ENCODE measurements at regions not wholly inside any gene's neighbourhood (a gene's known extent, or its start where the extent isn't known, plus 50 kb on each side); places are given as distances from the start of the nearest gene placed in this dataset.
A peak's percentile ranks its signal among the peaks of the same experiment; 100 is the strongest.

DNA sequence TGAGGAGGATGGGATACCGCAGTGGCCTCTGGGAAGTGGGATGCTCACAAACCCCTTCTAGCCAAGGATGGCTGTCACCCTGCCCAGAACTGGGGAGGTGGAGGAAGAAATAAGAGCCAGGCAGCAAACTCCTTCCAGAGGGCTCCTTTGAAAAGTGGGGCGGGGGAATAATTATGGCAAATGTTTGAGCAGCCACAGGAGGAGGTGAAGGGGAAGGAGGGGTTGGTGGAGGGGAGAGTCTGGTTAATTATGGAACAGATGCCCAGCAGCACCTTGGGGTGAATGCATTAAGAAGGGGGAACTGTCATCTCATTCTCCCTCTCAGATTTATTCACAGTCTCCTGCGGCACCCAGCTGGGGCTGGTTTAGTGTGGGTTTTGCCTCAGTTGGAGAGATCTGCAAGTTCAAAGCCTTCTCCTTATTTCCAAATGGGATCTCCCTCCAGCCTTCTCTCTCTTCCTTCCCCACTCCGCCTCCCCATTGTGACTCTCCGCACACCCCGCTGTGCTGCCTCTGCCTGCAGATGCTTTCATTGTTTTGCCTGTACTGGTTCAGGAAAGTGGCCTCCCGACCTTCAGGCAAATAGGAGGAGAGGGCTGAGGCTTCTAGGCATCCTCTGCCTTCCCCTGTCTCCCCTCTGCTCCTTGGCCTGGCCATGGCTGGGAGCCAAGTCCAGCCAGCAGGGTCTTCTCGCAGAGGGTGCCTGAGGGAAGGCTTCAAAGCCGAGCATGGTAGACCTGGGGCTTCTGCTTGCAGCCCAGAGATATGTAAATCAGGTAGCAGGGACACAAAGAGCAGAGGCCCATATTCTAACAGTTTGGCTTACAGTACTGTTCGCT lies 457.2 kb upstream of the MEX3C start:
- peak; percentile 77 for DNase-seq

DNA sequence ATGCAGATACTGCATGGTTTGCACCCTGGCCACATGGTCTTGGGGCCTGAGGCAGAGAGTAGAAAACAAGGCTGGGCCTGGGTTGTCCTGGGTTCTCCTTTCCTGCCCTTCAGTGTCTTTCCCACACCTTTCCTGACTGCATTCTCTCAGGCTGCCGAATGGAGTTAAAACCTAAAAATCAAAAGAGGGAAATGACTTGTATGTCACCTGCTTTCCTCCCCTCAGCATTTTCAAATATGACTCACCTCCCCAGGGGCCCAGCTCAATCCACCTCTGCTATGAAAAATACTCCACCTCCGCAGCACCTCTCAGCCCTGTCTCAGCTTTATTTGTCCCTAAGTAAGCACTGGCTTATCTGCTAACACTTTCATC lies 457.8 kb upstream of the MEX3C start:
- no peak for DNase-seq

DNA sequence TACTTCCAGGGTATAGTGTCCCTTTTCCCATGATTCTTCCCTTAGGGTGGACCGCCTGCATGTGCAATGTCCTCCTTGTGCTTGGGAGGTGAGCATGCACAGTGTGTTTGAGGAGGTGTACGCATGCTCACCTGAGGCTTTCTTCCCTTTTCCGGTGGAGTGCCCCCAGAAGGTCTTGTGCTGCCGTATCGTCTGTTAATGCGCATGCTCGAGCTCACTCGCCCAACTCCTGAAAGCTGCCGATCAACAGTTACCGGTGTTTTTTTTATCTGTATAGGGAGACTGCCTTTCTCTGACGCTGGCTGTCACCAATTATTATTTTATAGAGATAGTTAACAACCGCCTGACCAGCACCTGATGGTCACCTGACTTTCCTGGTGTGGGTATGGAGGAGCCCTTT lies 458.8 kb upstream of the MEX3C start:
- no peak for DNase-seq

DNA sequence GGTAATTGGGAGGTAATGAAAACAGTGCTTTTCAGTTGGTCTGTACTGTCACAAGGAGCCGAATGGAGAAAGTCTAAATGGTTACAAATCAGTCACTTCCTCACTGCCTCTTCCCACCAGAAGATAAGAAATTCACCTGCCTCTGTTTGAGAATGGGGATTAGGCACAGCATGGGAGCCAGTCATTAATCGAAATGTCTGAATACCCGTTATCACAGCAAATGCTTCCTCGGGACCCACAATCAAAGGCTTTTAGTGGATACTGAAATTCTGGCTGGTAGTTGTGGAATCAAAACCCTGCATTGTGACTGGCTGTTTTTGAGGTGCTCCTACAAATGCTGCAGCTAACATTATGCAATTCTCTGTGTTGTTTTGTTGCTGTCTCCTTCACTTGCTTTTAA lies 461.0 kb upstream of the MEX3C start:
- DNase-seq = no peak

DNA sequence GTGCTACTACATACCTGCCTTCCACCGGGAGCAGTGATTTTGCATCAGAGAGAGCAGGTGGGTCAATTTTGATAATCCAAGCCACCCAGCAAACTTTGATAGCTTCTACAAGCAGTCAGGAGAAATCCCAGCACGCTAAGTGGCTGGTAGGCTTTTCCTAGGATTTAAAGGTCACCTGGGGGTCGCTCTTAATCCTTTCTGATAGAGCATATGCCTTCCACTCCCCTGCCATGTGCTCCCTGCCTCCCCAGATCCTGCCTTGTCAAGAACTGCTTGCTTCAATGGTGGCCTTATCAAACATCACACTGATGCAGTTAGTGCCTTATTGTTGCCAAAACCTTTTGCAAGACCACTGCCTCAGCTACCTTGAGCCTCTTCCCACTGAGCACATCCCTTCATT lies 462.3 kb upstream of the MEX3C start:
- no peak for DNase-seq

DNA sequence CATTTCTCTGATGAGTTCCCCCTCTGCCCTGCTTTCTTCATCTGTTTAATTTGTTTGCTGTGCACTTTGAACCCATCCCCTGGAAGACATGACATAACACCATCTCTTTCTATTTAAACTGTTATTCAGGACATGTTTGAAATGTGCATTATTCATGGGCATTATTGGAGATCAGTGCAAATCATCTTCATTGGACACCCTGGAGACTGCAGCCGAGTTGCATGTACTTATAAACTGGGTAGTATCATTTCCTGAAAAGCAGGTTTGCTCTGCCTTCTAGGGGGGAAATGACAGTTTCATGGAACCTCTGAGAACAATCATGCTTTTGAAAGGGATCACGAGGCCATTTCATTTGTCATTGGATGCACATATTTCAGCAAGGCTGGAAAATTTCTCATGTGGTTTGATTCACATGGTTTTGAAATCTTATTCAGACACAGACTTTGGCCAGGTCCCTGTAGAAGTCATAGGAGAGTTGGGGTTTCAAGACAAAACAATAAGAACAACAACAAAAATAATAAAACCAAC lies 462.8 kb upstream of the MEX3C start:
- DNase-seq = no peak

DNA sequence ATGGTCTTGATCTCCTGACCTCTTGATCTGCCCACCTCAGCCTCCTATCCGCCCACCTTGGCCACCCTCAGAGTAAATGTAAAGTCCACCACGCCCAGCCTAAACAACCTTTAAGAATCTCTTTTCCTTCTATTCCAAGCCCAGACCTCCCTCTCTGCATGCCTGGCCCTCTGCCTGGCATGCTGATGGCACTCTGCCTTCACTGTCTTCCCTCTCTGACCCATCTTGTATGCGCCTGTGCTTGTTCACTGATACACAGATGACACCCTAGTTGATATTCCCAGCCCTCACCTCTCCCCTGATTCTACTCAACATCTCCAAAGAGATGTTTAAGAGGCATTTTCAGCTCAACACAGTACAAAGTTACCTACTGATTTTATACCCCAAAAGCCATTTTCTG lies 466.8 kb upstream of the MEX3C start:
- no peak for DNase-seq

DNA sequence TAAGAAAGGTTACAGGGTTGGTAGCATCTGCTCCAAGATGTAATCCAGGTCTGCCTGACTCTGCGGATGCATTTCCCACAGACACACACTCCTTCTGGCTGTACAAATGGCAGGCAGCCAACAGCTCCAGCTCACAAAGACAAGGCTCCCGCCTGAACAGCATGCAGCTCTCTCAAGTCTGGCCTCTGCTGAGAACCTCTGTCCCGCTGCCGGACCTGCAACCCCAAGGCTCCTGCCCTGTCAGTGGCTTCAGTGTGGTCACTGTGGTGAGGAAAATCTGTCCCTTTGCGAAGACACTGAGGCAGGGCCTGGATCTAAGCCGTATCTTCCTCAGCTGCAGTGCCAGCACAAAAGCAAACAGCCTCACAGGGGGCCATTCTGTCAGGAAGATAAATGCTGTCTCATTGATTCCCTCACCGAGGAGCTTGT lies 469.3 kb upstream of the MEX3C start:
- DNase-seq = no peak

DNA sequence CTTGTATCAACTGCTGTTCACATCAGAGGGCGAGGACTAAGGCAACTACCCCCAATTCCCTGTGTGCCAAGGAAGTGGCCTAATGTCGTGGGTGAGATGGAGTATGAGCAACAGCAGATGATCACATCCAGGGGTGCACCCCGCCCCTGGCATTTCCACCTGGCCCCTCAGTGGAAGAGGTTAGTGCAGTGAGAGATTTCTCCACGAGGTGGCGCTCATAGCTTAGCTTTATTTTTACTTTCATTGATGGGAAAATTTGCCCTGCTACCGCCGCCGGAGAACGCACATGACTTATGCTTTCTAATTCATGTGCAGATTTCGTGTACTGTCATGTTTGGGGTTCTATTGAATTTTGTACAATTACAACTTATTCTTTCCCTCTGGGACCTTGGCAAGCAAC lies 470.6 kb upstream of the MEX3C start:
- DNase-seq = peak; percentile 76

DNA sequence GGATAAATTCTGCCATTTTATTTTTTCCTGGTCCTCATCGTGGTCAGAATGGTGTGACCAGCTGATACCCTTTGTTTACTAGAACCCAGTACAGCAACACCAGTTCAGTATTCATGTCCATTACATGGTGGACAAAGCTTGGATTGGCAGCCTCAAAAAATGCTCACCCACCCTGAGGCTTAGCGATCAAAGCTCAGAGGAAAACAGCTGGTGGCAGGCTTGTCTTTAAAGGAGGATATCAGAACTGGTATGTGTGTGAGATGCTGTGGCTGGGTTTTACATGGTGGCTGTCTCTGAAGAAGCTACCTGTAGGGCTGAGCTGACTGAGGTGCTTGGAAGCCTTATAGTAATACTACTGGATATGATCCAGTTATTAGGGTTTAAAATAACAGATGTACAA lies 471.1 kb upstream of the MEX3C start:
- DNase-seq = no peak

DNA sequence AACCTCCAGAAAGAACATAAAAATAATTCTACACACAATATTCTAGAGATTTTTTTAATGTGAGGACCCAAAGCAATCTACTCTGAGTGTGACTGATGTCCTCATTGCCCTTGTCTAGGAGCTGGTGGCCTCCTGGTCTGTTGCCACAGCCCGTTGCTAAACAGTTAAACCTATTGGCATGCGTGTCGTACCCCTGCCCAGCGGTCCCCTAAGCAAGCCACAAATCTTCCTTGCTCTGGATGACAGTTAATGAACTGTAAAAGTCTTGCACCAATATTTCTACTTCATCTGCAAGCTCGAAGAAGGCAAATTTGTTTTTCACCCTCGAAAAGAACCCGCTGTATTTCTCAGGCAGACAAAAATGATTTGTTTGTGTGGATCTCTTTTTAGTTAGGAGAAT lies 489.1 kb upstream of the MEX3C start:
- DNase-seq = no peak

DNA sequence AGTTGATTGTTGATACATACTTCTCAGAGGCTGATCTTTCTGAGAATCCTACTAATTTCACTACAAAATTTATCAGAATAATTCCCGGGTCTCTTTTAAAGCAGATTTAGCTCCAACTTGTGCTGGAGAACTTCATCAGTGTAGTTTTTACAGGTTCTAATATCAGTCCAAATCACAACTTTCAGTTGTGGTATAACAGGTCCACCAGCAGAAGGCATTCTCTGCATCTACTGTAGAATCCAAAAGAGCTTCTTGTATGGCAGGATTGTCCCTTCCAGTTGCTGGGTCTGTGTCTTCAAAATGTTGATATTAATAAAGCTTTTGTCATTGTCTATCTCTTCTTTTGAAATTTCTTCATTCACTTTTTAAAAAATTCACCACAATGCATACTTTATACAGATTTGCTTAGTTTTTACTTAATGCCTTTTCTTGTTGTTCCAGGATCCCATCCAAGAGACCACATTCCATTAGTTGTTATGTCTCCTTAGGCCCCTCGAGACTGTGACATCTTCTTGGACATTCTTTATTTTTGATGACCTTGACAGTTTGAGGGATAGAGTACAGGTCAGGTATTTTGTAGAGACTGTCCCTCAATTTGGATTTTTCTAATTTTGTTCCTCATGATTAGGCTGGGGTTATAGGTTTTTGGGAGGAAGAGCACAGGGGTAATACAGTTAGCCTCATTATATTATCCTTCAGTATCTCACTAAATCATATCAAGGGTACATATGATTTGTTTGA lies 490.5 kb upstream of the MEX3C start:
- DNase-seq = no peak

DNA sequence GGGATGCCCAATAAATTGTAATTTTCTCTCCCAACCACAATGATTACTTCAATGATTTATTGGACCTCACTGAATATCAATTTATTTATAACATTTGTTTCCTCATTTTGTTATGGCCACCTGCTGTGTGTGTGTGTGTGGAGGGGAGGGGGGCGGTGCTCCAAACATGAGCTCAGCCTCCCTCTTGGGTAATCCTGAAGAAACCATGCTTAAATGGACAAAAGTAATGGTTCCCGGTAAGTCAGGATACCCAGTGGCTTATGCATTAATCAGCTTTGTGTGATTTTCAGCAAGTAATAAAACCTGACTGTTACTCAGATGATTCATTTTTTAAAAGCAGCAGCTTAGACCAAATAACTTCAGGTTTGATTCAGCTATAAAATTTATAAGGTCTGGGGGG lies 495.1 kb upstream of the MEX3C start:
- no peak for DNase-seq

DNA sequence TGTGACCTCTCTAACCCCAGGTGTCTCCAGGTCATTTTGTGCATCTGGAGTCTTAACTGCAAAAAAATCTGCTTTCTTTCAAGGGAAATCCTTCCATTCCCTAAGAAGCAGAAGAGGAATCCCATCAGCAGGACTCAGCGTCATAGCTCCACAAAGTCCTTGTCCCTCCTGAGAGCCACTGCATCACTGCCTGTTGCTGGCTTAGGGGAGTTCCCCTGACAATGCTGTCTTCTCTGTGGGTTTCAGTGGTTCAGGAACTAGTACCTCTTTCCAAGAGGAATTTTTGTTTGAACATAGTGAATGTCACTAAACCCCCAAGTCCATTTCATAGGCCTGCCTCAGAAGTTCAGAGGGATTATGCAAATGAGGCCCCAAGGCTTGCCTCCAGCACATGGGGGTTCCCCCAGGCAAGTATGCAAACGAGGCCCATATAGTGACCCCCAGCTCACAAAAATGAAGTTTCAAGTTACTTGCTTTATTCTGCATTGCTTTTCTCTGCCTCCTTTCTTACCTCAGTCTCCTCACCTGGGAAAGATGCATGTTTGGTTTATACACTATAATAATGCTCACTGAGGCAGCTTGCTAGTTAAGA lies 513.9 kb upstream of the MEX3C start:
- no peak for DNase-seq

DNA sequence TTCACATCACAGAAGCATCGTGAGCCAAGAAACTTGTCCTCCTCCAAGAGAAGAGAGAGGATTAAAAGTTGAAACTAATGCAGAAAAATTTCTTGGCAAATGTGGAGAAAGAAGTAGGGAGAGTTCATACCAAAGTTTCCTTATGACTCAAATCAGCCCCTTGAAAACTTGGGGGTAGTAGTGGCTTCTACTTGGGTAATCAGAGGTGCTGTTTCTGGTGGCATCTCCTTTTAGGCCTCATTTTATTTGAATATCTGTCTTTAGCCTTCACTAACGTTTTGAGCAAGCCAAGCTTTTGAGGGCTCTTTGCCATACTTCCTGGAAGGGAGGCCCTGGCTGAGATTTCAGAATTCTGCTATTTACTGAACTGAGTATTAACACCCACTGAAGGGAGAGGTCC lies 515.3 kb upstream of the MEX3C start:
- no peak for DNase-seq

DNA sequence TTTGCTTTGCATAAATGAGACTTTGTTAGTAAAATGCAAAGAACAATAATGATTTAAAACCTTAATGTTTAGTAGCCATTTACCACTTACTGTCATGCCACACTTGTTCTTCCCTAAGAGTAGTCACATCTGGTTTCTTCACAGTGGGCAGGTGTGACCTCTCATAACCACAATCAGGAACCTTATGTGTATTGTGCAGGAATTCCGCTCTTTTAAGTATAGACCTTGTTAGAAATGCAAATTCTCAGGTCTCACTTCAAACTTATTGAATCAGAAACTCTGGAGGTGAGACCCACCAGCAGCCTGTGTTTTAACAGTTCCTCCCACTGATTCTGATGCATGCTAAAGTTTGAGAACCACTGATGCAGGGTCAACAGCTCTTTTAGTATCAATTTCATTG lies 518.8 kb upstream of the MEX3C start:
- DNase-seq = no peak

DNA sequence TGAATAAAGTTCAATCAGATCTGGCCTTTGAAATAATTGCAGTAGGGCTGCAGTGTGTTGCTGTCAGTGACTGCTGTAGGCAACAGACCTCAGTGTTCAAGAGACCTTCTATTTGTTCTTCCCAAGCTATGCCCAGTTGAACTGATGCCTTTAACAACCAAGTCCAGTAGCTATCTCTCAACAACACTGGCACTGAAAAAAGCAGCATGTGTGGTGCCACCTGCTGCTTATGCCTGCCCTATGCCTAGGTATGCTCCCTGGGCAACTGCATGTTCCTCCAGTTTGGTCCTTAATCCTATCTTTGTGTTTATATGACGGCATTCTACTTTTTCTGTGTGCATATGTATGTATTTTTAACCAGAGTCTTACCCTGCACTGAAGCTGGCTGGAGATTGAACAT lies 523.9 kb upstream of the MEX3C start:
- DNase-seq = no peak

DNA sequence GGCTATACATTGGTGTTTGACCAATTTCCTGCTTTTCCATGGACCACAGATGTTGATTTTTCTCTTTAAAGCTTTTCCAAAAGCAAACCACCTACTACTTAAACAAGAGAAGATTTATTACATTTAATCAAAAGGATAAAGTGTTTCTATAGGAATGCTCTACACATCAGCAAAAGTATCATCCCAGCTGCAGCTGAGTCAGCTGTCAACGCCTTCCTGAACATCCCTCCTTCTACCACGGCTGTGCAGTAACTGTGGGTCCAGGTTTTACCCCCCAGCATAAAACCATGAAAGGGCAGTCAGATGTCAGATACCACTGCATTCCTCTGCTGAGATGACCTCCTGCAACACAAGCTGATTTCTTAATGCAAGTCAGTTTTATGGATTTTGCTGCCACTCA lies 524.5 kb upstream of the MEX3C start:
- no peak for DNase-seq

DNA sequence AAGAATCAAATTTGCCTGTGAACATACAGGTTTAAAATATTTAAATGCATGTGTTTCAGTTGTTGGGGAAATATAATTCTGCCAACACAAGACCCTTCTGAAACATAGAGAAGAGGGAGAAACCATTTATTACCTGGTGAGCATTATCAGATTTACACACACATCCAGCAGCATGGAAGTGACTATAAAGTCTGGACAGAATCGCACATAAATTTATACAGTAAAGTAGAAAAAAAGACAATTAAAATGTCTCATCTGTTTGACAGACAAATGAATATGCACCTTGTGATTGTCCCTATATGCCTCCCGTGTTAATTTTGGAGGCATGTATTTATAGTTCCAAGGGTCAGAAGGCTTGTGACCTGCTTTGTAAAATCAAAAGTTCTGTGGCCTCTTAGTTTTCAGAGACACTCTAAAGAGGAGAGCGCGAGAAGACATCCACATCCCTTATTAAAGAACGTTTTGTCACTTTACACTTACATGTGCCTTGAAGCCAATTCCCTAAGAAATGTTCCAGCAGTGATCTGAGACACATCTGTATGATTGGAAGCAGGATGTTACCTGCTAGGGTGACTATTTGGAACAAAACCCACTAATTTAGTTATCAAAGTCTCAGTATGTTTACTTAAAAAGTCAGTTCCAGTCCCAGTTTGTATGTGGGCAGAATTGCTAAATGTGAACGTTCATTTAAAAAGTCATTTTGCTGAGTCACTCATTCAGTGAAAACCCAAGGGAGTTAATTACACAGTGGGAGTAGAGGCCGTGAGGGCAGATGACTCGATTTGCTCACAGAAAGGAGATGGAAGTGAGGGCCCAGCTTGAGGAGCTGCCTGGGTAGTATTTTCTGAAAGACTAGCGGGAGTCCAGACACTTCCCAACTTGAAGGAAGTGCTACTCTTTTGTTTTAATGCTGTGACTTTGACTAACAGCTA lies 527.6 kb upstream of the MEX3C start:
- DNase-seq = no peak

DNA sequence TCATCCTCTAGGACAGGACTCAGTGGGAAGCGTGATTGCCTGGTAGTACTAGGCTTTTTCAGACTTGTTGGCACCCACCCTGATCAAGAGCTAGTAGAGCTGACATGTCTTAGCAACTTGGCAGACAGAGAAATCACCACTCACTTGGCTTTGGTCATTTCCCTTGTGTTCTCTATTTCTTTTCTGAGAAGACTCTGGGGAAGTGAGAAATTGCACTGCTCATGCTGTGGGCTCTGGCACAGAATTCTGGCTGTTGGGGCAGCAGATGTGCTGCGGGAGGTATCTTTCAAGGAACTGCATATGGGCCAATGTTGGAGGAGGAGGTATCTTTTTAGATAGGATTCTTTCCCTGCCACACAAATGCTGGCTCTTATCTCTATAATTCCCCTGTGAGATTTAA lies 529.1 kb upstream of the MEX3C start:
- DNase-seq = no peak

DNA sequence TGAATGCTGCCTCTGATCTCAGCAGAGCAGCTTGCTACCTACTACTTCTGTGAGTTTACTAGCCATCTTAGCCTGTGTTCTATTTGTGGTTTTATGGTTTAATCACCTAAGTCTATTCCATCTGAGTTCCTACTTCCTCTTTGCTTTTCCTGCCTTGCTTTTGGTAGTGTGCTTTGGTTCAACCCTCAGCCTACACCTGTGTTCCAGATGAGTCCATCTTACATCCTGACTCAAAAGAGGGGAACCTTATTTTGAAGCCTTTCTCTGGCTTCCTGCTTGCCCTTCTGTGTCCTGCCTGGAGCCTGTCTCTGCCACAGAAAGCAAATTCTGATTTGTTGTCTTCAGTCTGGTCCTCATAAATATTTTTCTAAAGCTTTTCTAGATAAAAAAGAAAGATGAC lies 530.3 kb upstream of the MEX3C start:
- DNase-seq = no peak

DNA sequence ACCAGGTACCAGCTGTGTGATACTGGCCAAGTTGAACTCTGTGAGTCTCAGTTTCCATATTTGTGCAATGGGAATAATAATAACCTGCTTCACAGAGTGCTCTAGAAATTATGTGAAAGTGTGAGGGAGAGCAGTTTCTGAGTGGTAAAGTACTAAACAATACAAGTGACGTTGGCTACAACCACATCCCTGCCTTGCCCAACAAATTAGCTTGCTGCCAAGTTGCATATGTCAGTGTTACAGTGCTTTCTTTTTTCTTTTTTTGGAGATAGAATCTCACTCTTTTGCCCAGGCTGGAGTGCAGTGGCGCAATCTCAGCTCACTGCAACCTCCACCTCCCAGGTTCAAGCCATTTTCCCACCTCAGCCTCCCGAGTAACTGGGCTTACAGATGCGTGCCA lies 533.6 kb upstream of the MEX3C start:
- DNase-seq = no peak

DNA sequence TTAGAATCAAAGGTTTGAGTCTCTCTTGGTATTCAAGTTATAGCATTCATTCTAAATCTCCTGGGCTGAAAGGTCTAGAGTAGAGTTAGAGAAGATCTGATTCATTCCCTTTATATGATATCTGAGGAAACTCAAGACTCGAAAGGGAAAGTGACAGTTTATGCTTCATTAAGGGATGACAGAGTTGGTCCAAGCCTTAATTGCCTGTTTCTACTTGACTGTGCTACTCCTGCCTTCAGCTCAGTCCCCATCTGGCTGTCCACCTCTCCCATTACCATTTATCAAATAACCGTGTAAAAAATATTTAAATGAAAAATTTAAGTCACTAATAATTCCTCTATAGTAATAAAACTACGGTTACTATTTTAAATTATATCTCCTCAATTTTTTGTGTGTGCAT lies 537.1 kb upstream of the MEX3C start:
- DNase-seq = no peak
